Choroid plexus epithelial cell (primary cell): ENCODE measurements at regions not wholly inside any gene's neighbourhood (a gene's known extent, or its start where the extent isn't known, plus 50 kb on each side); places are given as distances from the start of the nearest gene placed in this dataset.
"Not testable (repeated sequence)": the region's sequence is repeated elsewhere in the genome, so short reads cannot be mapped to it uniquely, and the experiment has no call there.

ENCODE experiments used
- DNase-seq: peaks from one replicate; pipeline ENCODE4 v3.0.0-alpha.2; 2010; ENCODE audit warnings: low read depth
- H3K4me3 ChIP-seq: 2 replicates; pipeline ENCODE4 v1.5.1; 2011; ENCODE audit warnings: low read depth, mild to moderate bottlenecking, control low read depth, low read length, moderate library complexity
- TF ChIP-seq, protein P1 (sequence below): conservative IDR thresholded peaks from 2 replicates; pipeline ENCODE4 v1.5.1; 2011; ENCODE audit warnings: low read depth, mild to moderate bottlenecking, control low read depth, inconsistent platforms, low read length, moderate library complexity

DNA sequence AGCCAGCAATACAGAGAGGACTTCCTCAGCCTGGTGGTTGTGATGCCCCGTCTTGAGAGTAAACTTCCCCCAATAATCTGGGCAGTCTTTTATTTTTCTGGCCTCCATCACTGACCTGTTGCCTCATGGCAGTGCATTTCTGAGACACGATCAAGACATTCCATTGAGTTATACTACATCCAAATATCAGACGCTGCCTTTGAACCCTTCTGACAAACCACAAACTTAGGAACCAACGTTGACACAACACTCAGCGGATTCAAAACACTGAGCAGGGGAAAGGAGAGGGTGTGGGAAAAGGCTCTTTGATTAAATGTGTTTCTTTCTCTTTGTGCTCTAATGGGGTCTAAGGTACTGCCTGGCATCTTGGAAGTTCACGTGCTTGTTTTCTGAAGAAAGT, 100.7 kb upstream of the TBX5 start:
- H3K4me3 ChIP-seq, result no peak overlapping the region
- no peak for DNase-seq
- TF ChIP-seq, protein P1, sequence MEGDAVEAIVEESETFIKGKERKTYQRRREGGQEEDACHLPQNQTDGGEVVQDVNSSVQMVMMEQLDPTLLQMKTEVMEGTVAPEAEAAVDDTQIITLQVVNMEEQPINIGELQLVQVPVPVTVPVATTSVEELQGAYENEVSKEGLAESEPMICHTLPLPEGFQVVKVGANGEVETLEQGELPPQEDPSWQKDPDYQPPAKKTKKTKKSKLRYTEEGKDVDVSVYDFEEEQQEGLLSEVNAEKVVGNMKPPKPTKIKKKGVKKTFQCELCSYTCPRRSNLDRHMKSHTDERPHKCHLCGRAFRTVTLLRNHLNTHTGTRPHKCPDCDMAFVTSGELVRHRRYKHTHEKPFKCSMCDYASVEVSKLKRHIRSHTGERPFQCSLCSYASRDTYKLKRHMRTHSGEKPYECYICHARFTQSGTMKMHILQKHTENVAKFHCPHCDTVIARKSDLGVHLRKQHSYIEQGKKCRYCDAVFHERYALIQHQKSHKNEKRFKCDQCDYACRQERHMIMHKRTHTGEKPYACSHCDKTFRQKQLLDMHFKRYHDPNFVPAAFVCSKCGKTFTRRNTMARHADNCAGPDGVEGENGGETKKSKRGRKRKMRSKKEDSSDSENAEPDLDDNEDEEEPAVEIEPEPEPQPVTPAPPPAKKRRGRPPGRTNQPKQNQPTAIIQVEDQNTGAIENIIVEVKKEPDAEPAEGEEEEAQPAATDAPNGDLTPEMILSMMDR, result no peak

- TF ChIP-seq, protein P1, result no peak
- H3K4me3 ChIP-seq, result no peak overlapping the region
- no peak for DNase-seq
These were observed 98.4 kb upstream of the TBX5 start for GRCh38 chr12:114504311-114504710.

GRCh38 chr12:114501474-114501807, 95.5 kb upstream of the TBX5 start:
- TF ChIP-seq, protein P1, result no peak
- no peak for DNase-seq
- H3K4me3 ChIP-seq, result no peak overlapping the region

GRCh38 chr12:114500775-114501473, 95.0 kb upstream of the TBX5 start:
- DNase-seq, result no peak
- TF ChIP-seq, protein P1, result no peak
- H3K4me3 ChIP-seq, result no peak overlapping the region

- H3K4me3 ChIP-seq, result no peak overlapping the region
- DNase-seq, result no peak
- TF ChIP-seq, protein P1, result no peak
These were observed 94.2 kb upstream of the TBX5 start for GRCh38 chr12:114500131-114500530.

DNA sequence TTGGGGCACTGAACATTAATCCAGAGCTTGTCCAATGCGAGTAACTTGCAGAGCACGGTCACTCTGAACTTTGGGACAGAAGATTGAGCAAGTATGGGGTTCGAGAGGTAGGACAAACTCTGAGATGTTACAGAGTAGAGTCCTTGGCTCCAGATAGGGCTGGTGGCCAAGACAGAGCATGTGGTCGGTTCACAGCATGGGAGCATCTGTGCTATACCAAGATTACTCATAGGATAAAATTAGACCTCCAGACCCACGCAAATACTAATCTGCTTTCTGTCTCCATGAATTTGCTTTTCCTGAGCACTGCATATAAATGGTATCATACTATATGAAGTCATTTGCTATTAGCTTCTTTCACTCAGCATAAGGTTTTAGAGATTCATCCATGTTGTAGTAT, 93.4 kb upstream of the TBX5 start:
- no peak overlapping the region for H3K4me3 ChIP-seq
- TF ChIP-seq, protein P1, result no peak
- DNase-seq, result peak; percentile 17

- TF ChIP-seq, protein P1, result no peak
- DNase-seq, result no peak
These were observed 86.0 kb upstream of the TBX5 start for GRCh38 chr12:114491916-114492315.

DNA sequence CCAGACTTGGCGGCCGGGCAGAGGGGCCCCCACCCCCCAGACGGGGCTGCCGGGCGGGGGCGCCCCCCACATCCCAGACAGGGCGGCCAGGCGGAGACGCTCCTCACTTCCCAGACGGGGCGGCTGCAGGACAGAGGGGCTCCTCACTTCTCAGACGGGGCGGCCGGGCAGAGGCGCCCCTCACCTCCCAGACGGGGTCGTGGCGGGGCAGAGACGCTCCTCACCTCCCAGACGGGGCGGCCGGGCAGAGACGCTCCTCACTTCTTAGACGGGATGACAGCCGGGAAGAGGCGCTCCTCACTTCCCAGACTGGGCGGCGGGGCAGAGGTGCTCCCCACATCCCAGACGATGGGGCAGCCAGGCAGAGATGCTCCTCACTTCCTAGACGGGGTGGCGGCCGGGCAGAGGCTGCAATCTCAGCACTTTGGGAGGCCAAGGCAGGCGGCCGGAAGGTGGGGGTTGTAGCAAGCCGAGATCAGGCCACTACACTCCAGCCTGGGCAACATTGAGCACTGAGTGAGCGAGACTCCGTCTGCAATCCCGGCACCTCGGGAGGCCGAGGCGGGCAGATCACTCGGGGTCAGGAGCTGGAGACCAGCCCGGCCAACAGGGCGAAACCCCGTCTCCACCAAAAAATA, 79.0 kb upstream of the TBX5 start:
- DNase-seq, H3K4me3 ChIP-seq: not testable (repeated sequence)

More at GRCh38 chr12:114491916-114492315, 86.0 kb upstream of the TBX5 start:
- no peak overlapping the region for H3K4me3 ChIP-seq
